ENCODE measurements at regions not wholly inside any gene's neighbourhood (a gene's known extent, or its start where the extent isn't known, plus 50 kb on each side); places are given as distances from the start of the nearest gene placed in this dataset.

GRCh38 chr2:64832936-64833335 is 156.3 kb upstream of the SLC1A4 start:
- Histone ChIP-seq H3K9me3 (ENCODE audit: control insufficient read depth, insufficient read depth, low read length) (no peaks in the 10 kb centered on the region), H3K9ac (ENCODE audit: low read depth, low read length) (no peak overlapping the region), H3K18ac (ENCODE audit: low read depth, low read length) (no peak overlapping the region), H3K36me3 (ENCODE audit: control insufficient read depth, insufficient read depth, low read length) (no peaks in the 10 kb centered on the region), H2AK9ac (replicated peaks; ENCODE audit: low read depth, low read length, poor library complexity) (no peak overlapping the region), H2AFZ (replicated peaks; ENCODE audit: low read length, poor library complexity) (no peak overlapping the region), H4K5ac (ENCODE audit: low read depth, low read length) (no peak overlapping the region), H2BK120ac (ENCODE audit: low read depth, low read length) (peak overlapping the region; percentile 8; the same call in 1 of the 2 replicates), H2BK15ac (ENCODE audit: low read depth, low read length) (peak overlapping the region; percentile 73; the same call in 1 of the 3 replicates), H3K56ac (ENCODE audit: extremely low read depth, insufficient read depth, low read length) (no peak overlapping the region), H3K79me1 (ENCODE audit: low read depth in 1 of 2, low read length in 2 of 2) (no peaks in the 10 kb centered on the region; a peak in 1 of 4 replicates), H3K4ac (ENCODE audit: low read depth, low read length) (no peak overlapping the region), H3K27me3 (ENCODE audit: control insufficient read depth, insufficient read depth, low read length) (no peaks in the 10 kb centered on the region), H2BK20ac (ENCODE audit: low read depth, low read length) (peak overlapping the region; percentile 3; the same call in 1 of the 2 replicates), H3K23ac (ENCODE audit: low read depth, low read length) (no peak overlapping the region), H3K4me1 (ENCODE audit: control insufficient read depth, insufficient read depth, low read length) (peaks cover 8% of the 10 kb centered on the region), H3K4me2 (ENCODE audit: low read depth, low read length) (no peak overlapping the region), H3K27ac (ENCODE audit: insufficient read depth, low read length) (no peak overlapping the region), H3K9me1 (ENCODE audit: insufficient read depth, low read length) (peaks cover 10% of the 10 kb centered on the region), H4K20me1 (ENCODE audit: insufficient read depth, low read length) (no peaks in the 10 kb centered on the region), H3K4me3 (ENCODE audit: insufficient read depth, low read depth, low read length) (no peak overlapping the region), H2AK5ac (ENCODE audit: low read depth, low read length) (peak overlapping the region; percentile 62; the same call in 1 of the 2 replicates), H3K14ac (replicated peaks; ENCODE audit: low read depth, low read length) (no peak overlapping the region), H4K91ac (ENCODE audit: insufficient read depth, low read depth, low read length) (no peak overlapping the region), H2BK5ac (ENCODE audit: low read depth, low read length, poor library complexity, severe bottlenecking) (no peak overlapping the region), H4K8ac (ENCODE audit: low read depth in 2 of 2, low read length in 2 of 2) (no peak overlapping the region)
- ChIA-PET CTCF (interaction anchor here (1.5 kb wide), 1 partner anchor 82 kb away, joined by 4 read pairs; no protein-coding TSS in a partner anchor), POLR2A (ENCODE audit: unreplicated experiment) (no interaction called here)
- DNase-seq (peak; percentile 14), ATAC-seq (ENCODE audit: low read depth) (no peak)
- dilution Hi-C loops (cut with HindIII; ENCODE audit: low sequenced_read_pairs, unreplicated experiment), result no loop called here
- no CpG with 5 or more reads among the region's 1 CpG for WGBS, 2 experiments (ENCODE audit: extremely low coverage in 2 of 2, insufficient read length in 1 of 2)
- no peak for TF ChIP-seq RFX5 (IDR thresholded peaks at IDR 0.05; ENCODE audit: low read depth, low read length)
- no peak for TF ChIP-seq CHD1 (IDR thresholded peaks at IDR 0.05; ENCODE audit: low read depth, low read length)
- TF ChIP-seq RAD21 (IDR thresholded peaks at IDR 0.05; ENCODE audit: low read length), result no peak
- no peak for TF ChIP-seq MXI1 (IDR thresholded peaks at IDR 0.05; ENCODE audit: borderline replicate concordance, low read depth, low read length)
- no peak for TF ChIP-seq FOS (IDR thresholded peaks at IDR 0.05; ENCODE audit: low read depth, low read length)
- TF ChIP-seq ELK1 (IDR thresholded peaks at IDR 0.05; ENCODE audit: borderline replicate concordance, low read depth, low read length), result no peak
- TF ChIP-seq USF2 (IDR thresholded peaks at IDR 0.05; ENCODE audit: low read depth, low read length), result no peak
- TF ChIP-seq SMC3 (IDR thresholded peaks at IDR 0.05; ENCODE audit: low read depth, low read length), result no peak
- no peak for TF ChIP-seq CEBPB (IDR thresholded peaks at IDR 0.05; ENCODE audit: low read depth, low read length)
- no peak for TF ChIP-seq CTCF (conservative IDR thresholded peaks at IDR 0.05; ENCODE audit: low read depth, low read length)
- TF ChIP-seq NFE2L2 (IDR thresholded peaks at IDR 0.05; ENCODE audit: low read depth, low read length), result no peak
- no peak for TF ChIP-seq RCOR1 (IDR thresholded peaks at IDR 0.05; ENCODE audit: insufficient replicate concordance, low read length)
- TF ChIP-seq POLR2A (IDR thresholded peaks at IDR 0.05; ENCODE audit: low read depth, low read length), result no peak
- TF ChIP-seq BHLHE40 (IDR thresholded peaks at IDR 0.05; ENCODE audit: low read depth, low read length), result no peak
- TF ChIP-seq MAFK (IDR thresholded peaks at IDR 0.05; ENCODE audit: low read depth, low read length), result no peak
- TF ChIP-seq MAZ (IDR thresholded peaks at IDR 0.05; ENCODE audit: borderline replicate concordance, low read depth, low read length), result no peak
- BruUV-seq (replicated peaks), result no TSS peak
- intact Hi-C loops (cut with micrococcal nuclease), result no loop called here
- in situ Hi-C loops (cut with MboI; ENCODE audit: low sequenced_read_pairs), result no loop called here

Measured in IMR-90 (cell line).